ENCODE measurements at regions not wholly inside any gene's neighbourhood (a gene's known extent, or its start where the extent isn't known, plus 50 kb on each side); places are given as distances from the start of the nearest gene placed in this dataset.

GRCh38 chr4:153945704-153946103 is 156.8 kb upstream of the SFRP2 start:
- Mint-ChIP-seq H3K4me3 (no peak overlapping the region), H3K4me1 (no peaks in the 10 kb centered on the region), H3K9me3 (ENCODE audit: insufficient read depth) (no peaks in the 10 kb centered on the region), H3K27me3 (peaks cover 37% of the 10 kb centered on the region), H3K27ac (no peak overlapping the region)
- CTCF ChIA-PET = no interaction called here
- H3K36me3 ChIP-seq (replicated peaks in 1 of 2; ENCODE audit: control extremely low read depth in 1 of 2, control insufficient read depth in 1 of 2, extremely low read depth in 1 of 2, insufficient read depth in 2 of 2, low read length in 1 of 2) = no peaks in the 10 kb centered on the region
- no peak overlapping the region for H2AFZ ChIP-seq (ENCODE audit: insufficient read depth, low read depth, low read length, poor library complexity, severe bottlenecking)
- H3K27me3 ChIP-seq (replicated peaks in 1 of 4; ENCODE audit: control extremely low read depth in 1 of 4, control insufficient read depth in 3 of 4, insufficient read depth in 4 of 4, low read length in 3 of 4) = no peaks in the 10 kb centered on the region
- ATAC-seq (ENCODE audit: low read depth) (no peak), DNase-seq (no peak)
- no peak overlapping the region for H3K27ac ChIP-seq (ENCODE audit: low read length in 2 of 2)
- H3K79me2 ChIP-seq (ENCODE audit: control insufficient read depth, insufficient read depth, low read length) = no peaks in the 10 kb centered on the region
- intact Hi-C loops (cut with micrococcal nuclease) = no loop called here
- H3K9ac ChIP-seq (ENCODE audit: low read length) = no peak overlapping the region
- H3K4me1 ChIP-seq (ENCODE audit: control insufficient read depth in 2 of 2, insufficient read depth in 2 of 2, low read length in 2 of 2) = no peaks in the 10 kb centered on the region
- POLR2A ChIA-PET = no interaction called here
- TF ChIP-seq, protein P1, sequence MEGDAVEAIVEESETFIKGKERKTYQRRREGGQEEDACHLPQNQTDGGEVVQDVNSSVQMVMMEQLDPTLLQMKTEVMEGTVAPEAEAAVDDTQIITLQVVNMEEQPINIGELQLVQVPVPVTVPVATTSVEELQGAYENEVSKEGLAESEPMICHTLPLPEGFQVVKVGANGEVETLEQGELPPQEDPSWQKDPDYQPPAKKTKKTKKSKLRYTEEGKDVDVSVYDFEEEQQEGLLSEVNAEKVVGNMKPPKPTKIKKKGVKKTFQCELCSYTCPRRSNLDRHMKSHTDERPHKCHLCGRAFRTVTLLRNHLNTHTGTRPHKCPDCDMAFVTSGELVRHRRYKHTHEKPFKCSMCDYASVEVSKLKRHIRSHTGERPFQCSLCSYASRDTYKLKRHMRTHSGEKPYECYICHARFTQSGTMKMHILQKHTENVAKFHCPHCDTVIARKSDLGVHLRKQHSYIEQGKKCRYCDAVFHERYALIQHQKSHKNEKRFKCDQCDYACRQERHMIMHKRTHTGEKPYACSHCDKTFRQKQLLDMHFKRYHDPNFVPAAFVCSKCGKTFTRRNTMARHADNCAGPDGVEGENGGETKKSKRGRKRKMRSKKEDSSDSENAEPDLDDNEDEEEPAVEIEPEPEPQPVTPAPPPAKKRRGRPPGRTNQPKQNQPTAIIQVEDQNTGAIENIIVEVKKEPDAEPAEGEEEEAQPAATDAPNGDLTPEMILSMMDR (IDR thresholded peaks at IDR 0.05) = no peak
- no peak for TF ChIP-seq EZH2 (IDR thresholded peaks at IDR 0.05; ENCODE audit: borderline replicate concordance, insufficient read depth, low read depth, low read length, poor library complexity, severe bottlenecking)
- H3K4me3 ChIP-seq (ENCODE audit: control extremely low read depth in 1 of 5, extremely low read depth in 1 of 5, insufficient read depth in 1 of 5, low read depth in 2 of 5, low read length in 4 of 5) = no peak overlapping the region
- no CpG with 5 or more reads among the region's 1 CpG for WGBS (ENCODE audit: insufficient coverage)
- H4K20me1 ChIP-seq (ENCODE audit: control insufficient read depth, insufficient read depth, low read length, poor library complexity, severe bottlenecking) = no peaks in the 10 kb centered on the region
- H3K4me2 ChIP-seq (replicated peaks; ENCODE audit: low read depth, low read length, poor library complexity, severe bottlenecking) = no peak overlapping the region
- H3K9me3 ChIP-seq (ENCODE audit: control extremely low read depth in 1 of 3, control insufficient read depth in 2 of 3, insufficient read depth in 1 of 3, low read length in 2 of 3) = no peaks in the 10 kb centered on the region

GRCh38 chr4:153943738-153944415 is 155.0 kb upstream of the SFRP2 start:
- ChIA-PET CTCF (no interaction called here), POLR2A (no interaction called here)
- intact Hi-C loops (cut with micrococcal nuclease) = no loop called here
- TF ChIP-seq, protein P1 (IDR thresholded peaks at IDR 0.05) = no peak
- no peak for TF ChIP-seq EZH2 (IDR thresholded peaks at IDR 0.05; ENCODE audit: borderline replicate concordance, insufficient read depth, low read depth, low read length, poor library complexity, severe bottlenecking)
- H3K36me3 ChIP-seq (replicated peaks in 1 of 2; ENCODE audit: control extremely low read depth in 1 of 2, control insufficient read depth in 1 of 2, extremely low read depth in 1 of 2, insufficient read depth in 2 of 2, low read length in 1 of 2) = no peaks in the 10 kb centered on the region
- no CpG with 5 or more reads among the region's 1 CpG for whole genome bisulfite sequencing (ENCODE audit: insufficient coverage)
- H3K9ac ChIP-seq (ENCODE audit: low read length) = no peak overlapping the region
- no peak for DNase-seq
- no peaks in the 10 kb centered on the region for H3K27me3 ChIP-seq (replicated peaks in 1 of 4; ENCODE audit: control extremely low read depth in 1 of 4, control insufficient read depth in 3 of 4, insufficient read depth in 4 of 4, low read length in 3 of 4)
- H3K4me3 Mint-ChIP-seq = no peak overlapping the region
- no peak overlapping the region for H2AFZ ChIP-seq (ENCODE audit: insufficient read depth, low read depth, low read length, poor library complexity, severe bottlenecking)
- H3K4me1 Mint-ChIP-seq = no peaks in the 10 kb centered on the region
- no peaks in the 10 kb centered on the region for H3K4me1 ChIP-seq (ENCODE audit: control insufficient read depth in 2 of 2, insufficient read depth in 2 of 2, low read length in 2 of 2)
- no peaks in the 10 kb centered on the region for H3K9me3 Mint-ChIP-seq (ENCODE audit: insufficient read depth)
- no peak overlapping the region for H3K27ac Mint-ChIP-seq
- no peak overlapping the region for H3K4me2 ChIP-seq (replicated peaks; ENCODE audit: low read depth, low read length, poor library complexity, severe bottlenecking)
- H3K27ac ChIP-seq (ENCODE audit: low read length in 2 of 2) = no peak overlapping the region
- H3K79me2 ChIP-seq (ENCODE audit: control insufficient read depth, insufficient read depth, low read length) = no peaks in the 10 kb centered on the region
- H4K20me1 ChIP-seq (ENCODE audit: control insufficient read depth, insufficient read depth, low read length, poor library complexity, severe bottlenecking) = no peaks in the 10 kb centered on the region
- peaks cover 39% of the 10 kb centered on the region for H3K27me3 Mint-ChIP-seq
- no peak for ATAC-seq (ENCODE audit: low read depth)
- no peak overlapping the region for H3K4me3 ChIP-seq (ENCODE audit: control extremely low read depth in 1 of 5, extremely low read depth in 1 of 5, insufficient read depth in 1 of 5, low read depth in 2 of 5, low read length in 4 of 5)
- H3K9me3 ChIP-seq (ENCODE audit: control extremely low read depth in 1 of 3, control insufficient read depth in 2 of 3, insufficient read depth in 1 of 3, low read length in 2 of 3) = no peaks in the 10 kb centered on the region
